ENCODE measurements at regions not wholly inside any gene's neighbourhood (a gene's known extent, or its start where the extent isn't known, plus 50 kb on each side); places are given as distances from the start of the nearest gene placed in this dataset.
A peak's percentile ranks its signal among the peaks of the same experiment; 100 is the strongest.

DNA sequence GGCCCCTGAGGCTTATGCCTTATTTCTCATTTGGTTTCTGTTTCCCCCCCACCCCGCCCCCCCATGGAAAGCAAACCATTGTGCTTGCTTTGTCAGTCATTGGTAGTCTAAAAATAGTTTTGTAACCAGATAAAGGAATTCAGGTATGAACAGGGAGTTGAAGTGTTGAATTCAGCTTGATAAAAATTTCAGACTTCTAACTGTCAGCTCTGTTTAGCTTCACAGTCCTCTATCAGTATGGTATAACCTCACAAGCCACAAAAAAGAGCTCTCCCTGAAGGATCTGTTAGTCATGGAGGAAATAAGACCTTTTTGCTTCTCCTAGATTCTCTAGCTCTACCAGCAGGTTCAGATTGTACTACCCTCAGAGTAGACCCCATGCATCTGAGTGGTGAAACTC, 378.1 kb downstream of the TMEM38B start:
- Histone ChIP-seq H3K9me3 (ENCODE audit: insufficient read depth, low read depth, low read length) (no peaks in the 10 kb centered on the region), H3K4me3 (ENCODE audit: low read length, poor library complexity, severe bottlenecking) (peak overlapping the region; percentile 49), H3K36me3 (ENCODE audit: insufficient read depth, low read length) (no peaks in the 10 kb centered on the region), H3K4me1 (ENCODE audit: insufficient read depth, low read length, poor library complexity, severe bottlenecking) (peaks cover 61% of the 10 kb centered on the region), H3K9me2 (replicated peaks; ENCODE audit: low read depth, low read length) (no peaks in the 10 kb centered on the region), H4K20me1 (ENCODE audit: insufficient read depth, low read length, poor library complexity, severe bottlenecking) (no peaks in the 10 kb centered on the region), H3K79me2 (ENCODE audit: insufficient read depth, low read length) (no peaks in the 10 kb centered on the region), H2AFZ (ENCODE audit: low read length) (0 out of 2 replicates have a peak overlapping the region, but pooled peaks have one; percentile 38), H3K9ac (ENCODE audit: low read depth, low read length, poor library complexity, severe bottlenecking) (peak overlapping the region; percentile 63), H3K4me2 (ENCODE audit: low read depth, low read length, poor library complexity, severe bottlenecking) (peak overlapping the region; percentile 68), H3K27me3 (ENCODE audit: insufficient read depth, low read length, poor library complexity, severe bottlenecking) (no peaks in the 10 kb centered on the region), H3F3A (ENCODE audit: low read depth) (peaks cover 4% of the 10 kb centered on the region; the same call in 1 of the 2 replicates)
- TF ChIP-seq EZH2phosphoT487 (IDR thresholded peaks at IDR 0.05; ENCODE audit: borderline replicate concordance), result no peak
- TF ChIP-seq, protein P1, sequence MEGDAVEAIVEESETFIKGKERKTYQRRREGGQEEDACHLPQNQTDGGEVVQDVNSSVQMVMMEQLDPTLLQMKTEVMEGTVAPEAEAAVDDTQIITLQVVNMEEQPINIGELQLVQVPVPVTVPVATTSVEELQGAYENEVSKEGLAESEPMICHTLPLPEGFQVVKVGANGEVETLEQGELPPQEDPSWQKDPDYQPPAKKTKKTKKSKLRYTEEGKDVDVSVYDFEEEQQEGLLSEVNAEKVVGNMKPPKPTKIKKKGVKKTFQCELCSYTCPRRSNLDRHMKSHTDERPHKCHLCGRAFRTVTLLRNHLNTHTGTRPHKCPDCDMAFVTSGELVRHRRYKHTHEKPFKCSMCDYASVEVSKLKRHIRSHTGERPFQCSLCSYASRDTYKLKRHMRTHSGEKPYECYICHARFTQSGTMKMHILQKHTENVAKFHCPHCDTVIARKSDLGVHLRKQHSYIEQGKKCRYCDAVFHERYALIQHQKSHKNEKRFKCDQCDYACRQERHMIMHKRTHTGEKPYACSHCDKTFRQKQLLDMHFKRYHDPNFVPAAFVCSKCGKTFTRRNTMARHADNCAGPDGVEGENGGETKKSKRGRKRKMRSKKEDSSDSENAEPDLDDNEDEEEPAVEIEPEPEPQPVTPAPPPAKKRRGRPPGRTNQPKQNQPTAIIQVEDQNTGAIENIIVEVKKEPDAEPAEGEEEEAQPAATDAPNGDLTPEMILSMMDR (conservative IDR thresholded peaks at IDR 0.05; ENCODE audit: low read length), result no peak

DNA sequence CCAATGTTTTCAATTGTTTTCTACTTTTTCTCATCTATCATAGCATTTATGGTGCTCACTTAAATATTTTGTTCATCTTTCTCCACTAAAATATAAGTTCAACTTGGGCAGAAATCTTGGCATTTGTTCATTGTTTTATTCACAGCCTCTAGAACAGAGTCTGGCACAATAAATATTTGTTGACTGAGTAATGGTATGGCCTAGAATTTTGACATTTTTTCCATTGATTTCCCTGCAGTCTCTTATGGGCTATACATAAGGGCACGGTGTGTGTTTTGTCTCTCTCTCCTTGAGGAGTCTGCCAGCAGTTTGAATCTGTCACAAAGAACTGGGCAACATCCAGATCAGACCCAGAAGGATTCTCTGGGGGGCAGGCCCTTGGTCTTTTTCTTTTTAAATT, 379.7 kb downstream of the TMEM38B start:
- no peaks in the 10 kb centered on the region for H3K36me3 ChIP-seq (ENCODE audit: insufficient read depth, low read length)
- H3K79me2 ChIP-seq (ENCODE audit: insufficient read depth, low read length), result no peaks in the 10 kb centered on the region
- H3K9ac ChIP-seq (ENCODE audit: low read depth, low read length, poor library complexity, severe bottlenecking), result no peak overlapping the region
- no peak overlapping the region for H2AFZ ChIP-seq (ENCODE audit: low read length)
- no peaks in the 10 kb centered on the region for H4K20me1 ChIP-seq (ENCODE audit: insufficient read depth, low read length, poor library complexity, severe bottlenecking)
- no peak overlapping the region for H3K4me3 ChIP-seq (ENCODE audit: low read length, poor library complexity, severe bottlenecking)
- H3K27me3 ChIP-seq (ENCODE audit: insufficient read depth, low read length, poor library complexity, severe bottlenecking), result no peaks in the 10 kb centered on the region
- no peaks in the 10 kb centered on the region for H3K9me2 ChIP-seq (replicated peaks; ENCODE audit: low read depth, low read length)
- TF ChIP-seq EZH2phosphoT487 (IDR thresholded peaks at IDR 0.05; ENCODE audit: borderline replicate concordance), result no peak
- TF ChIP-seq, protein P1 (conservative IDR thresholded peaks at IDR 0.05; ENCODE audit: low read length), result no peak
- H3K9me3 ChIP-seq (ENCODE audit: insufficient read depth, low read depth, low read length), result no peaks in the 10 kb centered on the region
- peaks cover 4% of the 10 kb centered on the region; the same call in 1 of the 2 replicates for H3F3A ChIP-seq (ENCODE audit: low read depth)
- no peak overlapping the region for H3K4me2 ChIP-seq (ENCODE audit: low read depth, low read length, poor library complexity, severe bottlenecking)
- H3K4me1 ChIP-seq (ENCODE audit: insufficient read depth, low read length, poor library complexity, severe bottlenecking), result peaks cover 72% of the 10 kb centered on the region

DNA sequence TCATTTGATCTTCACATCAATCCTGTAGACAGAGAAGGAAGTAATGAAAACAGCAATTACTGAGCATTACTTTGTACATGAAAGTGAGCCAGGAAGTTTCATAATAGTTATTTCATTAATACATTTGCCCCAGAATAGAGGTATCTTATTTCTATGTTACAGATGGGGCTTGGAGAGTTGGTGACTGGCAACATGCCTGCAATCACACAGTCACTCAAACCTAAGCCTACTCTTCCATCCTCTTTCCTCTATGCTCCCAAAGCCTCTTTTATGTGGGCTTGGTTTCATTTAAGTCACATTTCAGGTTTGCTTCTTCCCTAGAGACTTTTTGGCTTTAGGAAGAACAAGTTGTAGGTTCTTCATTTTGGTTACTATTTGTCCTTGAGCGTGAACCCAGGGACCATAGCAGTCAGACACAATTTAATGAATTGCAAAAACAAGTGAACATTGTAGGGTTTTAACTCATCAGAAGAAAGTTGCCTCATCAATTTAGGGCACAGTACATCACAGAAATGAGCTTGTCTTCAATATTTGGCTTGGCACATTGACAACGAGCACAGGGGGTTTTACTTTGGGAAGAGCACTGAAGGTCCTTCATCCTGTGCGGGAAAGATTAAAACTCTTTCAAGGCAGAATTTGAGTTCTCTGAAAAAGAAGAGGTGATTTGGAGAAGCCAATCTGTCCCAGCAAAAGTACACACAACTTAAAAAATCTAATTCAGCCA, 381.1 kb downstream of the TMEM38B start:
- Histone ChIP-seq H3F3A (ENCODE audit: low read depth) (peaks cover 4% of the 10 kb centered on the region; the same call in 1 of the 2 replicates), H3K27me3 (ENCODE audit: insufficient read depth, low read length, poor library complexity, severe bottlenecking) (no peaks in the 10 kb centered on the region), H3K9ac (ENCODE audit: low read depth, low read length, poor library complexity, severe bottlenecking) (no peak overlapping the region), H3K4me1 (ENCODE audit: insufficient read depth, low read length, poor library complexity, severe bottlenecking) (peaks cover 69% of the 10 kb centered on the region), H4K20me1 (ENCODE audit: insufficient read depth, low read length, poor library complexity, severe bottlenecking) (no peaks in the 10 kb centered on the region), H2AFZ (ENCODE audit: low read length) (peak overlapping the region; percentile 47; the same call in 1 of the 2 replicates), H3K4me3 (ENCODE audit: low read length, poor library complexity, severe bottlenecking) (no peak overlapping the region), H3K79me2 (ENCODE audit: insufficient read depth, low read length) (no peaks in the 10 kb centered on the region), H3K36me3 (ENCODE audit: insufficient read depth, low read length) (no peaks in the 10 kb centered on the region), H3K9me3 (ENCODE audit: insufficient read depth, low read depth, low read length) (no peaks in the 10 kb centered on the region), H3K4me2 (ENCODE audit: low read depth, low read length, poor library complexity, severe bottlenecking) (no peak overlapping the region), H3K9me2 (replicated peaks; ENCODE audit: low read depth, low read length) (no peaks in the 10 kb centered on the region)
- no peak for TF ChIP-seq EZH2phosphoT487 (IDR thresholded peaks at IDR 0.05; ENCODE audit: borderline replicate concordance)
- TF ChIP-seq, protein P1 (conservative IDR thresholded peaks at IDR 0.05; ENCODE audit: low read length), result no peak

Measured in Loucy (cell line).